HCT116 (cell line): ENCODE measurements at regions not wholly inside any gene's neighbourhood (a gene's known extent, or its start where the extent isn't known, plus 50 kb on each side); places are given as distances from the start of the nearest gene placed in this dataset.

Source experiments
- ELF1 ChIP-seq: IDR thresholded peaks from 2 replicates; pipeline ENCODE4 v1.6.1; 2012; ENCODE audit warnings: low read depth, borderline replicate concordance
- TF ChIP-seq, protein P1 (sequence below): IDR thresholded peaks from 2 replicates; pipeline ENCODE4 v1.6.1; 2012; ENCODE audit warnings: low read depth
- TF ChIP-seq, protein P2 (sequence below), 3 experiments: fragments of 200-600 bp in 1 of 3; sonication (generic) in 1 of 3; IDR thresholded peaks in 2 of 3; conservative IDR thresholded peaks in 1 of 3; 2 replicates each; pipeline ENCODE4 v1.5.1; 2012 to 2017; ENCODE audit warnings: low read depth in 2 of 3, low read length in 2 of 3, antibody characterized with exemption in 1 of 3, borderline replicate concordance in 1 of 3, control low read depth in 1 of 3, mild to moderate bottlenecking in 1 of 3, mixed read lengths in 1 of 3, mixed run types in 1 of 3, moderate library complexity in 1 of 3; ENCODE audit not compliant: insufficient read depth in 1 of 3

DNA sequence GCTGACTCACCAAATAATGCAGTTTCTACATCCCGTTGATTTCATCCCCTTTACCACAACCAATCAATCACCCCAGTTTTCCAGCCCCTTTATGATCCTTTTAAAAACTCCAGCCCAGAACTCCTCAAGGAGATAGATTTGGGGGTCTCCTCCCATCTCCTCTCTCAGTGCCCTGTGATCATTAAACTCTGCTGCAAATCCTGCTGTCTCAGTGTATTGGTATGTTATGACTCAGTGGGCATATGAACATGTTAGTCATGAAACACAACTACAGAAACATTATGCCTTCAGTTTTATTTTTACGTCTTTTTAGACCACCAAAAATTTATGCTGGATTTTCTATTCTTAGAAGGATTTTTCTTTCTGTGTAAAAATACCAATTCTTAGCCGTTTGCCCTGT lies 213.7 kb downstream of the DIPK2A start:
- TF ChIP-seq, protein P1, sequence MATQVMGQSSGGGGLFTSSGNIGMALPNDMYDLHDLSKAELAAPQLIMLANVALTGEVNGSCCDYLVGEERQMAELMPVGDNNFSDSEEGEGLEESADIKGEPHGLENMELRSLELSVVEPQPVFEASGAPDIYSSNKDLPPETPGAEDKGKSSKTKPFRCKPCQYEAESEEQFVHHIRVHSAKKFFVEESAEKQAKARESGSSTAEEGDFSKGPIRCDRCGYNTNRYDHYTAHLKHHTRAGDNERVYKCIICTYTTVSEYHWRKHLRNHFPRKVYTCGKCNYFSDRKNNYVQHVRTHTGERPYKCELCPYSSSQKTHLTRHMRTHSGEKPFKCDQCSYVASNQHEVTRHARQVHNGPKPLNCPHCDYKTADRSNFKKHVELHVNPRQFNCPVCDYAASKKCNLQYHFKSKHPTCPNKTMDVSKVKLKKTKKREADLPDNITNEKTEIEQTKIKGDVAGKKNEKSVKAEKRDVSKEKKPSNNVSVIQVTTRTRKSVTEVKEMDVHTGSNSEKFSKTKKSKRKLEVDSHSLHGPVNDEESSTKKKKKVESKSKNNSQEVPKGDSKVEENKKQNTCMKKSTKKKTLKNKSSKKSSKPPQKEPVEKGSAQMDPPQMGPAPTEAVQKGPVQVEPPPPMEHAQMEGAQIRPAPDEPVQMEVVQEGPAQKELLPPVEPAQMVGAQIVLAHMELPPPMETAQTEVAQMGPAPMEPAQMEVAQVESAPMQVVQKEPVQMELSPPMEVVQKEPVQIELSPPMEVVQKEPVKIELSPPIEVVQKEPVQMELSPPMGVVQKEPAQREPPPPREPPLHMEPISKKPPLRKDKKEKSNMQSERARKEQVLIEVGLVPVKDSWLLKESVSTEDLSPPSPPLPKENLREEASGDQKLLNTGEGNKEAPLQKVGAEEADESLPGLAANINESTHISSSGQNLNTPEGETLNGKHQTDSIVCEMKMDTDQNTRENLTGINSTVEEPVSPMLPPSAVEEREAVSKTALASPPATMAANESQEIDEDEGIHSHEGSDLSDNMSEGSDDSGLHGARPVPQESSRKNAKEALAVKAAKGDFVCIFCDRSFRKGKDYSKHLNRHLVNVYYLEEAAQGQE: no peak
- TF ChIP-seq, protein P2, sequence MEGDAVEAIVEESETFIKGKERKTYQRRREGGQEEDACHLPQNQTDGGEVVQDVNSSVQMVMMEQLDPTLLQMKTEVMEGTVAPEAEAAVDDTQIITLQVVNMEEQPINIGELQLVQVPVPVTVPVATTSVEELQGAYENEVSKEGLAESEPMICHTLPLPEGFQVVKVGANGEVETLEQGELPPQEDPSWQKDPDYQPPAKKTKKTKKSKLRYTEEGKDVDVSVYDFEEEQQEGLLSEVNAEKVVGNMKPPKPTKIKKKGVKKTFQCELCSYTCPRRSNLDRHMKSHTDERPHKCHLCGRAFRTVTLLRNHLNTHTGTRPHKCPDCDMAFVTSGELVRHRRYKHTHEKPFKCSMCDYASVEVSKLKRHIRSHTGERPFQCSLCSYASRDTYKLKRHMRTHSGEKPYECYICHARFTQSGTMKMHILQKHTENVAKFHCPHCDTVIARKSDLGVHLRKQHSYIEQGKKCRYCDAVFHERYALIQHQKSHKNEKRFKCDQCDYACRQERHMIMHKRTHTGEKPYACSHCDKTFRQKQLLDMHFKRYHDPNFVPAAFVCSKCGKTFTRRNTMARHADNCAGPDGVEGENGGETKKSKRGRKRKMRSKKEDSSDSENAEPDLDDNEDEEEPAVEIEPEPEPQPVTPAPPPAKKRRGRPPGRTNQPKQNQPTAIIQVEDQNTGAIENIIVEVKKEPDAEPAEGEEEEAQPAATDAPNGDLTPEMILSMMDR (IDR thresholded peaks at IDR 0.05 in 2 of 3, conservative IDR thresholded peaks at IDR 0.05 in 1 of 3; ENCODE audit: borderline replicate concordance in 1 of 3, insufficient read depth in 1 of 3, low read depth in 2 of 3, low read length in 2 of 3): no peak
- no peak for TF ChIP-seq ELF1
